Thymus (tissue), 11 donors: ENCODE measurements at regions not wholly inside any gene's neighbourhood (a gene's known extent, or its start where the extent isn't known, plus 50 kb on each side); places are given as distances from the start of the nearest gene placed in this dataset.
A peak's percentile ranks its signal among the peaks of the same experiment; 100 is the strongest.

Experiments used
- DNase-seq, 9 donors: peaks; one replicate each; pipeline ENCODE4 v3.0.0-alpha.2; 2013; ENCODE audit warnings: low spot score in 9 of 9, low read depth in 6 of 9, missing footprints in 1 of 9
- H3K27ac ChIP-seq, 2 donors: one replicate each; pipeline ENCODE4 v1.5.1; 2013; ENCODE audit warnings: control low read depth in 1 of 2, low read depth in 1 of 2, low read length in 1 of 2, mild to moderate bottlenecking in 1 of 2, moderate library complexity in 1 of 2
- H3K27me3 ChIP-seq, 2 donors: one replicate each; pipeline ENCODE4 v1.5.1; 2013; ENCODE audit warnings: low read length in 1 of 2; ENCODE audit not compliant: control insufficient read depth in 2 of 2, insufficient read depth in 1 of 2
- H3K36me3 ChIP-seq, 2 donors: one replicate each; pipeline ENCODE4 v1.5.1; 2013; ENCODE audit warnings: low read length in 1 of 2, mild to moderate bottlenecking in 1 of 2, moderate library complexity in 1 of 2; ENCODE audit not compliant: control insufficient read depth in 2 of 2, insufficient read depth in 2 of 2
- H3K4me1 ChIP-seq, 2 donors: one replicate each; pipeline ENCODE4 v1.5.1; 2013; ENCODE audit warnings: low read length in 2 of 2; ENCODE audit not compliant: control insufficient read depth in 2 of 2, insufficient read depth in 2 of 2
- H3K4me3 ChIP-seq, 2 donors: one replicate each; pipeline ENCODE4 v1.5.1; 2013; ENCODE audit warnings: low read length in 2 of 2, control low read depth in 1 of 2, mild to moderate bottlenecking in 1 of 2
- H3K9me3 ChIP-seq, 2 donors: one replicate each; pipeline ENCODE4 v1.5.1; 2013; ENCODE audit warnings: low read length in 1 of 2, mild to moderate bottlenecking in 1 of 2; ENCODE audit not compliant: control insufficient read depth in 2 of 2, insufficient read depth in 1 of 2
- WGBS: extraction: QIAGEN DNeasy Blood & Tissue Kit; methylation state at CpG from one replicate; pipeline ENCODE4 v1.1.7; 2013; 5-methylcytosine and 5-hydroxymethylcytosine counted together
- donor health status: healthy.

GRCh38 chr4:188867796-188868195 is 728.6 kb downstream of the TRIML1 start:
- Histone ChIP-seq H3K36me3 (no peaks in the 10 kb centered on the region), H3K27me3 (no peaks in the 10 kb centered on the region), H3K4me3 (no peak overlapping the region), H3K4me1 (no peaks in the 10 kb centered on the region), H3K27ac (no peak overlapping the region), H3K9me3 (peaks cover 0 to 4% of the 10 kb centered on the region in 2 donors)
- DNase-seq = no peak
- WGBS = 0% methylated on average over 1 of the region's 1 CpG

DNA sequence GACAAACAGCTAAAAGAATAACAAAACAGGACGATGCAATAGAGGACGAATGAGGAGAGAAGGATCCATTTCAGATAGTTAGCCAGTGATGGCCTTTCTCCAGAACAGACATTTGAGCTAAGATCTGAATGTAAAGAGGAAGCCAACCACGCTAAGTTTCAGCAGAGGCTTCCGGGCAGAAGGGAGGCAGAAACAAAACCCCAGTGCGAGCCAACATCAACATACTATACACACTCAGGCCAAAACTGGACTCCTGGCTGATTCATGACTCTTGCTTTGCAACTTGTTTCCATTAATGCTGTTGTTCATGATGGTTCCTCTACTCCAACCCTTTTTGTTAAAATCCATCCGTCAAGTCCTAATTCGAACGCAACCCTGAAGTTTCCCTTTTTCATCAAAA is 730.3 kb downstream of the TRIML1 start:
- 86% methylated on average over 8 of the region's 8 CpGs for WGBS
- Histone ChIP-seq H3K27me3 (no peaks in the 10 kb centered on the region), H3K9me3 (peaks cover 0 to 10% of the 10 kb centered on the region in 2 donors), H3K4me3 (no peak overlapping the region), H3K36me3 (no peaks in the 10 kb centered on the region), H3K4me1 (no peaks in the 10 kb centered on the region), H3K27ac (no peak overlapping the region)
- peak in 1 of 9 donors; percentile 1 for DNase-seq

- 97% methylated on average over 13 of the region's 13 CpGs for WGBS
- Histone ChIP-seq H3K9me3 (peaks cover 0 to 10% of the 10 kb centered on the region in 2 donors), H3K4me1 (no peaks in the 10 kb centered on the region), H3K27ac (no peak overlapping the region), H3K27me3 (no peaks in the 10 kb centered on the region), H3K4me3 (no peak overlapping the region), H3K36me3 (no peaks in the 10 kb centered on the region)
- DNase-seq = no peak
Observed at GRCh38 chr4:188872809-188873208, 733.6 kb downstream of the TRIML1 start.

- Histone ChIP-seq H3K9me3 (peaks cover 0 to 8% of the 10 kb centered on the region in 2 donors), H3K4me1 (no peaks in the 10 kb centered on the region), H3K27ac (no peak overlapping the region), H3K4me3 (no peak overlapping the region), H3K27me3 (no peaks in the 10 kb centered on the region), H3K36me3 (no peaks in the 10 kb centered on the region)
- 93% methylated on average over 3 of the region's 3 CpGs for WGBS
- no peak for DNase-seq
Observed at GRCh38 chr4:188876881-188877280, 737.6 kb downstream of the TRIML1 start.

DNA sequence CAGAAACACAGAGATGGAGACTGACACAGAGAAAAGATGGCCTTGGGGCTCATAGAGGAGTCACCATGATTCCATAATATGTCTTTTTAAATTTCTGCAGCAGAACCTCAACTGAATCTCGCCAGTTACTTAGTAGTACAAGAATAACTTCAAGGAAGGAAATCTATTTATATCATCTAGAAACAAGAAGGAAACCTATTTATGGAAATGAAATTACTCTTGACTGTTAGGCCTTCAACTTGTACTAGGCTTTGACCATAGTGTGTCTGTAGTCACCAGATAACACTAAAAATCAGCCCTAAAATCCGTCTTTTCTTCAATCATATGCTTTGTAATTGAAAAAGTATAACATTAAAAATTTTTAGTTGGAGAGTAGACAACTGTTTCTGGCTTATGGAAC is 740.4 kb downstream of the TRIML1 start:
- H3K27ac ChIP-seq = no peak overlapping the region
- H3K4me1 ChIP-seq = no peaks in the 10 kb centered on the region
- WGBS = 12% methylated on average over 2 of the region's 2 CpGs

GRCh38 chr4:188887905-188888304 is 748.7 kb downstream of the TRIML1 start:
- 87% methylated on average over 2 of the region's 2 CpGs for WGBS

More for the DNA sequence above, 740.4 kb downstream of the TRIML1 start:
- Histone ChIP-seq H3K4me3 (no peak overlapping the region), H3K9me3 (peaks cover 0 to 1% of the 10 kb centered on the region in 2 donors), H3K36me3 (no peaks in the 10 kb centered on the region), H3K27me3 (no peaks in the 10 kb centered on the region)
- no peak for DNase-seq

GRCh38 chr4:188892837-188893236 is 753.6 kb downstream of the TRIML1 start:
- Histone ChIP-seq H3K4me1 (no peaks in the 10 kb centered on the region), H3K36me3 (no peaks in the 10 kb centered on the region), H3K9me3 (no peaks in the 10 kb centered on the region), H3K27ac (no peak overlapping the region), H3K27me3 (no peaks in the 10 kb centered on the region), H3K4me3 (no peak overlapping the region)
- 96% methylated on average over 2 of the region's 2 CpGs for WGBS
- no peak for DNase-seq

More at GRCh38 chr4:188887905-188888304, 748.7 kb downstream of the TRIML1 start:
- H3K4me1 ChIP-seq = no peaks in the 10 kb centered on the region
- H3K27me3 ChIP-seq = no peaks in the 10 kb centered on the region
- no peak overlapping the region for H3K4me3 ChIP-seq
- peaks cover 0 to 1% of the 10 kb centered on the region in 2 donors for H3K9me3 ChIP-seq
- no peak overlapping the region for H3K27ac ChIP-seq
- no peaks in the 10 kb centered on the region for H3K36me3 ChIP-seq
- DNase-seq = no peak

DNA sequence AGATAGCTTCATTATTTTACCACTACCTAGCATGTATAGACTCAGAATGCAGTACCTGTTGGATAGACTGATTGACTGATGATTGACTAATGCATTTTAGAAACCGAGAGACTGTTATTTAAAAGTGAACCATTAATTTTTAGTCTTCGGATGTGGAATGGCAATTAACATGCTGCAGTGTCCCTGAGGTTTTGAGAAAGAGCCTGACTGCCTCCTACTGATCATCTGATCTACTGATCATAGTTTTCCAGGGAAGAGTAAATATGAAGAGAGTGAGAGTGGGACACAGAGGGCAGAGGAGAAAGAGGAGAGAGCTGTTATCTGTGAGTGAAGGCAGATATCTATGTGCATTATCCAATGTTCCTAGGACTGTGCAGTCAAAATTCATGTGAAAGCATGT is 764.7 kb downstream of the TRIML1 start:
- Histone ChIP-seq H3K27ac (no peak overlapping the region), H3K4me1 (no peaks in the 10 kb centered on the region), H3K36me3 (no peaks in the 10 kb centered on the region), H3K27me3 (no peaks in the 10 kb centered on the region), H3K4me3 (no peak overlapping the region), H3K9me3 (peaks cover 0 to 5% of the 10 kb centered on the region in 2 donors)
- DNase-seq = no peak
- WGBS = 81% methylated on average over 2 of the region's 2 CpGs

GRCh38 chr4:188904617-188905016 is 765.4 kb downstream of the TRIML1 start:
- Histone ChIP-seq H3K36me3 (no peaks in the 10 kb centered on the region), H3K4me1 (no peaks in the 10 kb centered on the region), H3K27me3 (no peaks in the 10 kb centered on the region), H3K9me3 (peaks cover 0 to 5% of the 10 kb centered on the region in 2 donors), H3K27ac (no peak overlapping the region), H3K4me3 (no peak overlapping the region)
- 87% methylated on average over 12 of the region's 12 CpGs for WGBS
- DNase-seq = no peak

DNA sequence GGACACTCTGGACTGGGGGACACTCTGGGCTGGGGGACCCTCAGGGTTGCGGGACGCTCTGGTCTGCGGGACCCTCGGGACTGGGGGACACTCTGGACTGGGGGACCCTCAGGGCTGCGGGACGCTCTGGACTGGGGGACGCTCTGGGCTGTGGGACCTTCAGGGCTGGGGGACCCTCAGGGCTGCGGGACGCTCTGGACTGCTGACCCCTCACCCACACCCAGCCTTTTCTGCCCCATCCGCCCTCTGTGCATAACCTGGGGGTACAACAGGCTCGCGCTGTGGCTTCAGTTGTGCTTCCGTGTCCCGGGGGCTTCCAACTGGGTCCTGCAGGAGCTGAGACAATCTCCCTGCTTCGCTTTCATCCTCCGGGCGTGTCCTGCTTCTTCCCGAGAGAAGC is 766.0 kb downstream of the TRIML1 start:
- H3K4me3 ChIP-seq = no peak overlapping the region
- H3K27ac ChIP-seq = no peak overlapping the region
- no peaks in the 10 kb centered on the region for H3K36me3 ChIP-seq
- no peaks in the 10 kb centered on the region for H3K4me1 ChIP-seq
- WGBS = 84% methylated on average over 18 of the region's 18 CpGs
- no peaks in the 10 kb centered on the region for H3K27me3 ChIP-seq
- peaks cover 0 to 5% of the 10 kb centered on the region in 2 donors for H3K9me3 ChIP-seq
- no peak for DNase-seq
